ENCODE measurements at regions not wholly inside any gene's neighbourhood (a gene's known extent, or its start where the extent isn't known, plus 50 kb on each side); places are given as distances from the start of the nearest gene placed in this dataset.
A peak's percentile ranks its signal among the peaks of the same experiment; 100 is the strongest.

DNA sequence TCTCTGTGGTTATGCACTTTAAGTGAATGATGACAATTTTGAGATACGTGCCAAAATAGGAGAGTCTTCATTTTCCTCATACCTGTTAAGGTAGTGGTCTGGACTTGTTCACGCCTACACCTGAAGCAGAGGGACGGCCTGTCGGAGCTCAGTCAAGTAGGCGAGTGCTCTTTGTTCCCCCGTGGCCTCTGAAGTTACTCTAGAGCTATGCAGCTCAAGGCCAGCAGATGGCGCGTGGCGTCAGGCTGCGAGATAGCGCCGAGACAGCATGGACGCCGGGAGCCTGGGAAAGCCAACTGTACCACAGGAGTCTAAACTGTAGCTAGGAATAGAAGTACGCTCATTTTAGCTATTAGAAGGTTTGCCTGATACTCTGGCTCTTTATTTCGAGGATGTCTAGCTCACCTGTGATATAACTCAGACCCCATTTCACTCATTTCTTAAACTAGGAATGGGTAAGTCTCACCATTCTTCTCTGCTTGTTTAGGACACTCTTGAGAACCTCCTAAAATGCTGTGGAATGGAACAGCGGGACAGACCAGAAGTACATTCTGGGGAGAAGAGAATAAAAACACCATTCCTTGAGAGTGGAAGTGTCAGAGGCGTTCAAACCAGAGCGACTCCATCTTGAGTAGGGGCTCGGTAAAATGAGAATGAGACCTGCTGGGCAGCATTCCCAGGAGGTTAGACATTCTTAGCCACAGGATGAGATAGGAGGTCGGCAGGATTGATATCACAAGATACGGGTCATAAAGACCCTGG is 267.4 kb upstream of the HMGA2 start:
- H2AFZ ChIP-seq, result peak overlapping the region; percentile 75
- CTCF ChIA-PET, result interaction anchor here (0.6 to 1.3 kb wide), 9 partner anchors 18 to 854 kb away, joined by 3 to 9 read pairs (median 5); no protein-coding TSS in a partner anchor
- peak overlapping the region; percentile 35 for H3K4me2 ChIP-seq
- no peaks in the 10 kb centered on the region for H3K79me2 ChIP-seq (ENCODE audit: low read depth)
- intact Hi-C loops (cut with micrococcal nuclease; ENCODE audit: unreplicated experiment), result loop anchor here (1.0 to 5.0 kb wide), 9 partner anchors 45 to 550 kb away; no protein-coding TSS in a partner anchor
- TF ChIP-seq, protein P1, sequence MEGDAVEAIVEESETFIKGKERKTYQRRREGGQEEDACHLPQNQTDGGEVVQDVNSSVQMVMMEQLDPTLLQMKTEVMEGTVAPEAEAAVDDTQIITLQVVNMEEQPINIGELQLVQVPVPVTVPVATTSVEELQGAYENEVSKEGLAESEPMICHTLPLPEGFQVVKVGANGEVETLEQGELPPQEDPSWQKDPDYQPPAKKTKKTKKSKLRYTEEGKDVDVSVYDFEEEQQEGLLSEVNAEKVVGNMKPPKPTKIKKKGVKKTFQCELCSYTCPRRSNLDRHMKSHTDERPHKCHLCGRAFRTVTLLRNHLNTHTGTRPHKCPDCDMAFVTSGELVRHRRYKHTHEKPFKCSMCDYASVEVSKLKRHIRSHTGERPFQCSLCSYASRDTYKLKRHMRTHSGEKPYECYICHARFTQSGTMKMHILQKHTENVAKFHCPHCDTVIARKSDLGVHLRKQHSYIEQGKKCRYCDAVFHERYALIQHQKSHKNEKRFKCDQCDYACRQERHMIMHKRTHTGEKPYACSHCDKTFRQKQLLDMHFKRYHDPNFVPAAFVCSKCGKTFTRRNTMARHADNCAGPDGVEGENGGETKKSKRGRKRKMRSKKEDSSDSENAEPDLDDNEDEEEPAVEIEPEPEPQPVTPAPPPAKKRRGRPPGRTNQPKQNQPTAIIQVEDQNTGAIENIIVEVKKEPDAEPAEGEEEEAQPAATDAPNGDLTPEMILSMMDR (conservative IDR thresholded peaks at IDR 0.05), result peak; percentile 91
- no peak for TF ChIP-seq EZH2 (IDR thresholded peaks at IDR 0.05; ENCODE audit: low read depth)
- H3K27me3 ChIP-seq (ENCODE audit: insufficient read depth, low read depth), result no peaks in the 10 kb centered on the region
- no peaks in the 10 kb centered on the region for H4K20me1 ChIP-seq (ENCODE audit: insufficient read depth)
- no peak overlapping the region for H3K4me3 ChIP-seq
- no peaks in the 10 kb centered on the region; the same call in 1 of the 2 replicates for H3K9me2 ChIP-seq (ENCODE audit: insufficient read depth)
- 0 out of 2 replicates have a peak, but pooled peaks cover 6% of the 10 kb centered on the region for H3K9me3 ChIP-seq (ENCODE audit: insufficient read depth, low read depth)
- POLR2A ChIA-PET (ENCODE audit: unreplicated experiment), result interaction anchor here (0.6 kb wide), 1 partner anchor 734 kb away, joined by 3 read pairs; no protein-coding TSS in a partner anchor
- H3K4me1 ChIP-seq (replicated peaks; ENCODE audit: insufficient read depth), result peaks cover 11% of the 10 kb centered on the region
- H3K27ac ChIP-seq, result no peak overlapping the region
- H3K36me3 ChIP-seq (ENCODE audit: low read depth), result no peaks in the 10 kb centered on the region
- H3F3A ChIP-seq (ENCODE audit: insufficient read depth, low read depth), result no peaks in the 10 kb centered on the region
- peak; percentile 63 to 82 for DNase-seq
- no TSS peak for BruUV-seq (replicated peaks)

DNA sequence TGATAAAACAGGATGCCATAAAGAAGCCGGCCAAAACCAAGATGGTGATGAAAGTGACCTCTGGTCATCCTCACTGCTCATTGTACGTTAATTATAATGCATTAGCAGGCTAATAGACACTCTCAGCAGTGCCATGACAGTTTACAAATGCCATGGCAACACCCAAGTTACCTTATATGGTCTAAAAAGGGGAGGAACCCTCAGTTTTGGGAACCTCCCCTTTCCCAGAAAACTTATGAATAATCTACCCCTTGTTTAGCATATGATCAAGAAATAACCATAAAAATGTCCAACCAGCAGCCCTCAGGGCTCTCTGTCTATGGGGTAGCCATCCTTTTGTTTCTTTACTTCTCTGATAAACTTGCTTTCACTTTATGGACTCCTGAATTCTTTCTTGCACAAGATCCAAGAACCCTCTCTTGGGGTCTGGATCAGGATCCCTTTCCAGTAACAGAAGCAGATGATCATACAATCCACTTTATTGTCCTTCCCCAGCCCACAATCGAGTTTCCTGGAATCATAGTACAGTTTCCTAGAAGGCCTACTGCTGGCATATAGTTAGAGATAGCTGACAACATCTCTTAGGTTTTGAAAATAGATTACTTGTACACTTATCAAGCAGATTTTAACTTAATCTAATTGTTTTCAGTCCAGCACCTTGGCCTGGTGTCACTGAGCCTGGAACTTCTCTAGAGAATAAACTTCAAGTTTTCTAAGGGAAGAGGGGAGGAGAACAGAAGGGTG is 266.7 kb upstream of the HMGA2 start:
- no peaks in the 10 kb centered on the region for H4K20me1 ChIP-seq (ENCODE audit: insufficient read depth)
- BruUV-seq (replicated peaks), result no TSS peak
- no peaks in the 10 kb centered on the region; the same call in 1 of the 2 replicates for H3K9me2 ChIP-seq (ENCODE audit: insufficient read depth)
- POLR2A ChIA-PET (ENCODE audit: unreplicated experiment), result no interaction called here
- peak overlapping the region; percentile 35; the same call in 1 of the 2 replicates for H3K4me2 ChIP-seq
- H3K9me3 ChIP-seq (ENCODE audit: insufficient read depth, low read depth), result 0 out of 2 replicates have a peak, but pooled peaks cover 6% of the 10 kb centered on the region
- CTCF ChIA-PET, result interaction anchor here (0.6 to 1.3 kb wide), 8 partner anchors 17 to 853 kb away, joined by 3 to 9 read pairs (median 4); no protein-coding TSS in a partner anchor
- H2AFZ ChIP-seq, result peak overlapping the region; percentile 75
- H3K4me3 ChIP-seq, result no peak overlapping the region
- H3K27ac ChIP-seq, result no peak overlapping the region
- H3K79me2 ChIP-seq (ENCODE audit: low read depth), result no peaks in the 10 kb centered on the region
- intact Hi-C loops (cut with micrococcal nuclease; ENCODE audit: unreplicated experiment), result loop anchor here (2.0 to 5.0 kb wide), 7 partner anchors 127 to 550 kb away; no protein-coding TSS in a partner anchor
- no peaks in the 10 kb centered on the region for H3K36me3 ChIP-seq (ENCODE audit: low read depth)
- no peaks in the 10 kb centered on the region for H3K27me3 ChIP-seq (ENCODE audit: insufficient read depth, low read depth)
- H3F3A ChIP-seq (ENCODE audit: insufficient read depth, low read depth), result no peaks in the 10 kb centered on the region
- DNase-seq, result no peak
- TF ChIP-seq, protein P1 (conservative IDR thresholded peaks at IDR 0.05), result no peak
- peaks cover 17% of the 10 kb centered on the region for H3K4me1 ChIP-seq (replicated peaks; ENCODE audit: insufficient read depth)

DNA sequence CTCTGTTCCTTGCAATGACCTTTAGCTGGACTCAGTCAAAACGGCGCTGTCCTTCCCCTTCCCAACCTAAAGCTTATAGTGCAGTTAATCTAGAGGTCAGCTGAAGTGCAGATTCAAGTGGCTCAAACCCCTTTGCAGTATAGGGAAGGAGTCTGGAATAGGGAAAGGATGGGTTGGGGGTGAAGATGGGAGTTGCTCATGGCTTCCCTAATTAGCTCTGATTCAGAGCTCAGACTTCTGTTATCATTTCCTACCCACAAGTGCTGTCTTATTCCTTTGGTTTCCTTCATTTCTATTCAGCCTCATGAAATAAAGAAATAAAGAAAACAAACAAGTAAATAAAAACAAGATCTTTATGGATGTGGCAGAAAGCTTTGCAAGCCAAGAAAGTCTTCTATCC is 264.0 kb upstream of the HMGA2 start:
- Histone ChIP-seq H3K4me2 (no peak overlapping the region), H3K4me3 (no peak overlapping the region), H3K36me3 (ENCODE audit: low read depth) (no peaks in the 10 kb centered on the region), H3K27ac (no peak overlapping the region), H3K79me2 (ENCODE audit: low read depth) (no peaks in the 10 kb centered on the region), H3K4me1 (replicated peaks; ENCODE audit: insufficient read depth) (peaks cover 17% of the 10 kb centered on the region), H3K9me3 (ENCODE audit: insufficient read depth, low read depth) (0 out of 2 replicates have a peak, but pooled peaks cover 6% of the 10 kb centered on the region), H3K9me2 (ENCODE audit: insufficient read depth) (no peaks in the 10 kb centered on the region; the same call in 1 of the 2 replicates), H3K27me3 (ENCODE audit: insufficient read depth, low read depth) (no peaks in the 10 kb centered on the region), H4K20me1 (ENCODE audit: insufficient read depth) (no peaks in the 10 kb centered on the region), H3F3A (ENCODE audit: insufficient read depth, low read depth) (no peaks in the 10 kb centered on the region), H2AFZ (no peak overlapping the region)
- ChIA-PET CTCF (no interaction called here), POLR2A (ENCODE audit: unreplicated experiment) (no interaction called here)
- TF ChIP-seq, protein P1 (conservative IDR thresholded peaks at IDR 0.05), result no peak
- TF ChIP-seq EZH2 (IDR thresholded peaks at IDR 0.05; ENCODE audit: low read depth), result no peak
- no TSS peak for BruUV-seq (replicated peaks)
- intact Hi-C loops (cut with micrococcal nuclease; ENCODE audit: unreplicated experiment), result no loop called here
- no peak for DNase-seq

All from PC-9 (cell line).